ENCODE measurements at regions not wholly inside any gene's neighbourhood (a gene's known extent, or its start where the extent isn't known, plus 50 kb on each side); places are given as distances from the start of the nearest gene placed in this dataset.

- DNase-seq (ENCODE audit: low spot score), result no peak
- TF ChIP-seq, protein P1, sequence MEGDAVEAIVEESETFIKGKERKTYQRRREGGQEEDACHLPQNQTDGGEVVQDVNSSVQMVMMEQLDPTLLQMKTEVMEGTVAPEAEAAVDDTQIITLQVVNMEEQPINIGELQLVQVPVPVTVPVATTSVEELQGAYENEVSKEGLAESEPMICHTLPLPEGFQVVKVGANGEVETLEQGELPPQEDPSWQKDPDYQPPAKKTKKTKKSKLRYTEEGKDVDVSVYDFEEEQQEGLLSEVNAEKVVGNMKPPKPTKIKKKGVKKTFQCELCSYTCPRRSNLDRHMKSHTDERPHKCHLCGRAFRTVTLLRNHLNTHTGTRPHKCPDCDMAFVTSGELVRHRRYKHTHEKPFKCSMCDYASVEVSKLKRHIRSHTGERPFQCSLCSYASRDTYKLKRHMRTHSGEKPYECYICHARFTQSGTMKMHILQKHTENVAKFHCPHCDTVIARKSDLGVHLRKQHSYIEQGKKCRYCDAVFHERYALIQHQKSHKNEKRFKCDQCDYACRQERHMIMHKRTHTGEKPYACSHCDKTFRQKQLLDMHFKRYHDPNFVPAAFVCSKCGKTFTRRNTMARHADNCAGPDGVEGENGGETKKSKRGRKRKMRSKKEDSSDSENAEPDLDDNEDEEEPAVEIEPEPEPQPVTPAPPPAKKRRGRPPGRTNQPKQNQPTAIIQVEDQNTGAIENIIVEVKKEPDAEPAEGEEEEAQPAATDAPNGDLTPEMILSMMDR (IDR thresholded peaks at IDR 0.05; ENCODE audit: borderline replicate concordance, control extremely low read depth, extremely low read depth, insufficient read depth, missing control alignments), result no peak
- in situ Hi-C loops (cut with MboI; ENCODE audit: low sequenced_read_pairs, unreplicated experiment), result no loop called here
These were observed 133.1 kb downstream of the IQUB start for GRCh38 chr7:123401295-123401694.

GRCh38 chr7:123400196-123400595 is 134.2 kb downstream of the IQUB start:
- in situ Hi-C loops (cut with MboI; ENCODE audit: low sequenced_read_pairs, unreplicated experiment), result no loop called here
- DNase-seq (ENCODE audit: low spot score), result no peak
- TF ChIP-seq, protein P1 (IDR thresholded peaks at IDR 0.05; ENCODE audit: borderline replicate concordance, control extremely low read depth, extremely low read depth, insufficient read depth, missing control alignments), result no peak

DNA sequence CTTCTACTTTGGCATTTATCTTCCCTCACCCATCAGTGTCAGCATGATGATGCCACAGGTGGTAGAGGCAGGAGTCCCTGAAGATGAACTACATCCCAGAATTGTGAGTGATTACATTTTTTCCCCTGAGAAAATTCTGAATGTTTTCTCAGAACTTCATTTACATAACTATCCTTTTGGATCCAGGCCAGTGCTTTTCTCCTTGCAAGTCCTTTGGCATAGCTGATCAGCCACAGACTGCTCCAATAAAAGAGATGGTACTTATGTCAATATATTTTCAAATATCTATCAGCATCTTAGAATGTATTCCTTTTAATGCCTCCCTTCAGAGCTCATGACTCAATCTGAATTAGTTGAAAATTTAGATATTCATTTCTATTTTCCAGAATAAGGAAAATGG is 135.5 kb downstream of the IQUB start:
- TF ChIP-seq, protein P1 (IDR thresholded peaks at IDR 0.05; ENCODE audit: borderline replicate concordance, control extremely low read depth, extremely low read depth, insufficient read depth, missing control alignments), result no peak
- no peak for DNase-seq (ENCODE audit: low spot score)

GRCh38 chr7:123397746-123398338 is 136.6 kb downstream of the IQUB start:
- DNase-seq (ENCODE audit: low spot score), result no peak
- in situ Hi-C loops (cut with MboI; ENCODE audit: low sequenced_read_pairs, unreplicated experiment), result no loop called here
- TF ChIP-seq, protein P1 (IDR thresholded peaks at IDR 0.05; ENCODE audit: borderline replicate concordance, control extremely low read depth, extremely low read depth, insufficient read depth, missing control alignments), result no peak

More for the DNA sequence above, 135.5 kb downstream of the IQUB start:
- in situ Hi-C loops (cut with MboI; ENCODE audit: low sequenced_read_pairs, unreplicated experiment), result no loop called here

GRCh38 chr7:123393623-123394022 is 140.8 kb downstream of the IQUB start:
- no peak for DNase-seq (ENCODE audit: low spot score)
- in situ Hi-C loops (cut with MboI; ENCODE audit: low sequenced_read_pairs, unreplicated experiment), result no loop called here
- TF ChIP-seq, protein P1 (IDR thresholded peaks at IDR 0.05; ENCODE audit: borderline replicate concordance, control extremely low read depth, extremely low read depth, insufficient read depth, missing control alignments), result no peak

- TF ChIP-seq, protein P1 (IDR thresholded peaks at IDR 0.05; ENCODE audit: borderline replicate concordance, control extremely low read depth, extremely low read depth, insufficient read depth, missing control alignments), result no peak
- no peak for DNase-seq (ENCODE audit: low spot score)
- in situ Hi-C loops (cut with MboI; ENCODE audit: low sequenced_read_pairs, unreplicated experiment), result no loop called here
These were observed 162.0 kb downstream of the IQUB start for GRCh38 chr7:123372368-123372767.
